HG02938 (cell line): ENCODE measurements at regions not wholly inside any gene's neighbourhood (a gene's known extent, or its start where the extent isn't known, plus 50 kb on each side); places are given as distances from the start of the nearest gene placed in this dataset.
"Not testable (repeated sequence)": the region's sequence is repeated elsewhere in the genome, so short reads cannot be mapped to it uniquely, and the experiment has no call there.

Experiments
- ATAC-seq: cut with Tn5 transposase; IDR thresholded peaks from one replicate; pipeline ENCODE4 v1.9.1; 2021; ENCODE audit warnings: mild to moderate bottlenecking, moderate library complexity; ENCODE audit not compliant: unreplicated experiment

- ATAC-seq, result not testable (repeated sequence)
These were observed 189.1 kb downstream of the FOXD4L6 start for GRCh38 chr9:40939201-40939887.

- no peak for ATAC-seq
These were observed 193.1 kb downstream of the FOXD4L6 start for GRCh38 chr9:40935336-40935735.

GRCh38 chr9:40934480-40934879 lies 194.0 kb downstream of the FOXD4L6 start:
- not testable (repeated sequence) for ATAC-seq

- not testable (repeated sequence) for ATAC-seq
These were observed 198.1 kb downstream of the FOXD4L6 start for GRCh38 chr9:40930426-40930825.

- ATAC-seq, result not testable (repeated sequence)
These were observed 199.0 kb downstream of the FOXD4L6 start for GRCh38 chr9:40929488-40929845.

GRCh38 chr9:40928803-40929487 lies 199.5 kb downstream of the FOXD4L6 start:
- ATAC-seq, result no peak

- no peak for ATAC-seq
These were observed 200.4 kb downstream of the FOXD4L6 start for GRCh38 chr9:40927851-40928802.

- no peak for ATAC-seq
These were observed 201.2 kb downstream of the FOXD4L6 start for GRCh38 chr9:40927260-40927631.

GRCh38 chr9:40926404-40927259 lies 201.8 kb downstream of the FOXD4L6 start:
- no peak for ATAC-seq

- no peak for ATAC-seq
These were observed 203.3 kb downstream of the FOXD4L6 start for GRCh38 chr9:40925149-40925548.

- not testable (repeated sequence) for ATAC-seq
These were observed 212.1 kb downstream of the FOXD4L6 start for GRCh38 chr9:40916399-40916783.

- not testable (repeated sequence) for ATAC-seq
These were observed 212.7 kb downstream of the FOXD4L6 start for GRCh38 chr9:40915660-40916398.

GRCh38 chr9:40914772-40915659 lies 213.5 kb downstream of the FOXD4L6 start:
- ATAC-seq, result no peak

GRCh38 chr9:40913928-40914673 lies 214.4 kb downstream of the FOXD4L6 start:
- no peak for ATAC-seq

GRCh38 chr9:40913096-40913719 lies 215.3 kb downstream of the FOXD4L6 start:
- no peak for ATAC-seq

- ATAC-seq, result not testable (repeated sequence)
These were observed 215.8 kb downstream of the FOXD4L6 start for GRCh38 chr9:40912679-40913078.

- ATAC-seq, result no peak
These were observed 216.8 kb downstream of the FOXD4L6 start for GRCh38 chr9:40911647-40912046.

- ATAC-seq, result not testable (repeated sequence)
These were observed 217.5 kb downstream of the FOXD4L6 start for GRCh38 chr9:40910995-40911394.
